Fibroblast of mammary gland (primary cell): ENCODE measurements at regions not wholly inside any gene's neighbourhood (a gene's known extent, or its start where the extent isn't known, plus 50 kb on each side); places are given as distances from the start of the nearest gene placed in this dataset.

Source experiments
- DNase-seq: peaks from one replicate; pipeline ENCODE4 v3.0.0-alpha.2; 2010; ENCODE audit warnings: low read depth
- H3K4me3 ChIP-seq: 2 replicates; pipeline ENCODE4 v1.5.1; 2011; ENCODE audit warnings: low read depth, mild to moderate bottlenecking, low read length, moderate library complexity; ENCODE audit not compliant: control insufficient read depth
- CTCF ChIP-seq: conservative IDR thresholded peaks from 2 replicates; pipeline ENCODE4 v1.5.1; 2011; ENCODE audit warnings: low read depth, low read length, inconsistent platforms; ENCODE audit not compliant: control insufficient read depth, insufficient read depth

DNA sequence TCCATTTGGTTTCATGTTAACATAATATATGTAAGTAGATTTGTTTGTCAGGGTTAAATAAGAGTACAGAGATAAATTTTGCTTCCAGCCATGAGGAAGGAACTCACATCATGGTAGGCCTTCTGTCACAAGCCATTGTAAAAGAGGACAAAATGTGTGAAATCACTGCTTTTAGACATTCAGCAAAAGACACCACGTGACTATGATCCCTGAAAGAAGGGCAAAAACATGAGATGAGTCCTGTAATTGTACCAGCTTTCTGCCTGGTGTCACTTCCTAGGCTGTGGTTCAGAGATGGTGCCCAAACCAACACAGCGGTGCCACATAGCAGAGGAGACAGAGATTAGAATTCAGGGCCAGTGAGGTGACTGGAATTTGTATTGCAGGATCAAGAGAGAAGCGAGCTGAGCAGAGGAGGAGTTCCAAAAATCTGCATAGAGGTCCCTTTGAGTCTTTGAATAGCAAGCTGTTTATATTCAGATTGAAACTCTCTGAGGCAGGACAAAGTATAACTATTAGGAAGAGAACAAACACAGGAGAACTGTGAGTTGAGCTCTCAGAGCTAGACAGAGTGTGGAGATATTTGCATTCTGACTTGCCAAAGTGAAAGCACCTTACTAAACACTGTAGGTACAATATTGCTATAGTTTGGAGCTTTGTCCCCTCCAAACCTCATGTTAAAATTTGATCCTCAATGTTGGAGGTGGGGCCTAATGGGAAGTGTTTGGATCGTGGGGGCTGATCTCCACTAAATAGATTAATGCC, 52.6 kb upstream of the PDE7B start:
- no peak overlapping the region for H3K4me3 ChIP-seq
- no peak for TF ChIP-seq CTCF
- no peak for DNase-seq
